Keratinocyte (primary cell): ENCODE measurements at regions not wholly inside any gene's neighbourhood (a gene's known extent, or its start where the extent isn't known, plus 50 kb on each side); places are given as distances from the start of the nearest gene placed in this dataset.

Source experiments
- DNase-seq: peaks from one replicate; pipeline ENCODE4 v3.0.0-alpha.2; 2011; ENCODE audit warnings: low read depth, missing footprints, low spot score
- FAIRE-seq: peaks from 2 replicates; lab custom pipeline; 2011; peaks lifted over from hg19 to GRCh38; lab: Jason Lieb, UNC
- H2AFZ ChIP-seq: 2 replicates; pipeline ENCODE4 v1.6.0; 2012; ENCODE audit warnings: low read length, control low read depth, inconsistent platforms; ENCODE audit not compliant: control insufficient read depth
- H3K27ac ChIP-seq: 2 replicates; pipeline ENCODE4 v1.5.1; 2011; ENCODE audit warnings: low read length; ENCODE audit not compliant: control insufficient read depth, insufficient read depth
- H3K27me3 ChIP-seq: 3 replicates; pipeline ENCODE4 v1.6.0; 2011; ENCODE audit warnings: low read length; ENCODE audit not compliant: control insufficient read depth, insufficient read depth; ENCODE audit errors: extremely low read depth
- H3K36me3 ChIP-seq, 2 experiments: 2 replicates in 1 of 2; 3 replicates in 1 of 2; pipeline ENCODE4 v1.5.1; 2011; ENCODE audit warnings: low read length in 2 of 2, mild to moderate bottlenecking in 1 of 2; ENCODE audit not compliant: control insufficient read depth in 2 of 2, insufficient read depth in 2 of 2; ENCODE audit errors: extremely low read depth in 1 of 2
- H3K4me1 ChIP-seq: 3 replicates; pipeline ENCODE4 v1.5.1; 2011; ENCODE audit warnings: low read length; ENCODE audit not compliant: control insufficient read depth, insufficient read depth; ENCODE audit errors: extremely low read depth
- H3K4me2 ChIP-seq: 3 replicates; pipeline ENCODE4 v1.6.0; 2011; ENCODE audit warnings: low read depth, low read length; ENCODE audit not compliant: control insufficient read depth, insufficient read depth; ENCODE audit errors: extremely low read depth
- H3K4me3 ChIP-seq, 3 experiments: fragments of 200-600 bp in 1 of 3; sonication (generic) in 1 of 3; 2 replicates in 2 of 3; 3 replicates in 1 of 3; pipeline ENCODE4 v1.5.1; 2011 to 2016; ENCODE audit warnings: low read length in 3 of 3, mild to moderate bottlenecking in 3 of 3, control low read depth in 2 of 3, inconsistent platforms in 1 of 3, low read depth in 1 of 3, mixed read lengths in 1 of 3, mixed run types in 1 of 3, moderate library complexity in 1 of 3; ENCODE audit not compliant: control insufficient read depth in 2 of 3, insufficient read depth in 2 of 3; ENCODE audit errors: extremely low read depth in 1 of 3
- H3K79me2 ChIP-seq: 2 replicates; pipeline ENCODE4 v1.6.0; 2012; ENCODE audit warnings: low read length; ENCODE audit not compliant: control insufficient read depth, insufficient read depth
- H3K9ac ChIP-seq: 3 replicates; pipeline ENCODE4 v1.6.0; 2011; ENCODE audit warnings: low read length; ENCODE audit not compliant: control insufficient read depth, insufficient read depth; ENCODE audit errors: extremely low read depth
- H3K9me1 ChIP-seq: 3 replicates; pipeline ENCODE4 v1.6.0; 2011; ENCODE audit warnings: low read length; ENCODE audit not compliant: control insufficient read depth, insufficient read depth; ENCODE audit errors: extremely low read depth
- H3K9me3 ChIP-seq: 2 replicates; pipeline ENCODE4 v1.5.1; 2012; ENCODE audit warnings: low read depth, low read length; ENCODE audit not compliant: control insufficient read depth
- H4K20me1 ChIP-seq: 3 replicates; pipeline ENCODE4 v1.6.0; 2011; ENCODE audit warnings: low read length; ENCODE audit not compliant: control insufficient read depth, insufficient read depth; ENCODE audit errors: extremely low read depth
- CTCF ChIP-seq, 3 experiments: IDR thresholded peaks in 1 of 3; conservative IDR thresholded peaks in 1 of 3; optimal IDR thresholded peaks in 1 of 3; 2 replicates in 2 of 3; 3 replicates in 1 of 3; pipeline versions ENCODE3 to v1.5.1; 2011; ENCODE audit warnings: low read length in 3 of 3, mild to moderate bottlenecking in 3 of 3, moderate library complexity in 2 of 3, control low read depth in 1 of 3, inconsistent platforms in 1 of 3; ENCODE audit not compliant: insufficient read depth in 2 of 3; ENCODE audit errors: extremely low read depth in 1 of 3
- EZH2 ChIP-seq: IDR thresholded peaks from one replicate; pipeline ENCODE4 v1.6.1; 2012; ENCODE audit warnings: inconsistent platforms, mild to moderate bottlenecking, low read length, moderate library complexity
- dilution Hi-C: fragments of 300-500 bp; cut with MboI; formaldehyde crosslinking; loops from one replicate; pipeline ENCODE4 v1.7.0; 2020; ENCODE audit warnings: low sequenced_read_pairs; ENCODE audit not compliant: extremely low pct_ligation_motif_present

DNA sequence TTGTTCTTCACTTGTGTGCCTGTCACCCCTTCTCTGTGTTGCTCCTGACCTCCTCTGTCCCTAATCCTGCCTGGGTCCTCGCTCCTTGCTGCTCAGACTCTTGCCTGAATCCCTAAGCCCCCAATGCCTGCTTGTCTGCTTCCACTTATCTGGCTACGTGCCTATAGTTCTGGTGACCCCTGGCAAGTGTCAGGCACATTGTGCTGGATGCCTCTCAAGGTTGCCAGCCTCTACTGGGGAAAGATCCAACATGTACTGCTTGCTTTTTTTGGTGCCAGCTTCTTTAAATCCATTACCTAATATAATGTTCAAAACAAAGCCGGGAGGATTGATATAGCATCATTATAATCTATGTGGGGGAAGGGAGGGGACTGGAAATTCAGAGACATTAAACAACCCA lies 448.0 kb upstream of the CCDC196 start:
- dilution Hi-C loops, result no loop called here
- no peaks in the 10 kb centered on the region for H3K4me1 ChIP-seq
- H3K9me3 ChIP-seq, result no peaks in the 10 kb centered on the region
- H3K9me1 ChIP-seq, result no peaks in the 10 kb centered on the region
- no peak overlapping the region for H2AFZ ChIP-seq
- no peak for TF ChIP-seq CTCF (optimal IDR thresholded peaks at IDR 0.05 in 1 of 3, IDR thresholded peaks at IDR 0.05 in 1 of 3, conservative IDR thresholded peaks at IDR 0.05 in 1 of 3; ENCODE audit: extremely low read depth in 1 of 3, insufficient read depth in 2 of 3, low read length in 3 of 3)
- no peak for TF ChIP-seq EZH2
- no peak overlapping the region for H3K4me3 ChIP-seq
- no peaks in the 10 kb centered on the region for H3K36me3 ChIP-seq
- no peak for DNase-seq
- H3K4me2 ChIP-seq, result no peak overlapping the region
- no peaks in the 10 kb centered on the region for H4K20me1 ChIP-seq
- no peaks in the 10 kb centered on the region for H3K27me3 ChIP-seq
- FAIRE-seq, result no peak
- H3K27ac ChIP-seq, result no peak overlapping the region
- no peaks in the 10 kb centered on the region for H3K79me2 ChIP-seq
- H3K9ac ChIP-seq, result no peak overlapping the region

DNA sequence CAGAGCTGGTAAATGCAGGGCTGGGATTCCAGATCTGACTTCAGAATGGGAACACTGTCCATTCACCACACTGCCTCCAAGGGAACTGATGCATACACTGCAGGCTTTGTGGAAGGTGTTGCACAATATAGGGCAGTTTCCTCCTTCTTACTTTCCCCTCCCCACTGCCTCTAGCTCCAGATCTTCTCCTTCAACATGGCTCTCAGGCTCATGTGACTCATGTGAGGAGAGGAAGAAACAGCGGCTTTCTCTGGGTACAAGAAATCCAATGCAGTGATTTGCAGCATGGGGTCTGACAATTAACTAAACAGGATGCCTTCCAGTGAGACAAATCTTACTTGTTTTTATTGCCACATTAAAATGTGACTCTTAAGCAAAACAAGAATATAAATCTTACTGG lies 447.6 kb upstream of the CCDC196 start:
- H3K9ac ChIP-seq, result no peak overlapping the region
- no peaks in the 10 kb centered on the region for H3K79me2 ChIP-seq
- H3K9me1 ChIP-seq, result no peaks in the 10 kb centered on the region
- H3K27me3 ChIP-seq, result no peaks in the 10 kb centered on the region
- no peaks in the 10 kb centered on the region for H4K20me1 ChIP-seq
- H3K9me3 ChIP-seq, result no peaks in the 10 kb centered on the region
- DNase-seq, result no peak
- no peaks in the 10 kb centered on the region for H3K36me3 ChIP-seq
- peak; percentile 26 for FAIRE-seq
- no peak overlapping the region for H2AFZ ChIP-seq
- H3K4me3 ChIP-seq, result no peak overlapping the region
- no peak overlapping the region for H3K4me2 ChIP-seq
- no peaks in the 10 kb centered on the region for H3K4me1 ChIP-seq
- dilution Hi-C loops, result no loop called here
- no peak for TF ChIP-seq EZH2
- peak in 2 of 3 experiments; percentile 28 to 30 for TF ChIP-seq CTCF (optimal IDR thresholded peaks at IDR 0.05 in 1 of 3, IDR thresholded peaks at IDR 0.05 in 1 of 3, conservative IDR thresholded peaks at IDR 0.05 in 1 of 3; ENCODE audit: extremely low read depth in 1 of 3, insufficient read depth in 2 of 3, low read length in 3 of 3)
- H3K27ac ChIP-seq, result no peak overlapping the region
